ENCODE measurements at regions not wholly inside any gene's neighbourhood (a gene's known extent, or its start where the extent isn't known, plus 50 kb on each side); places are given as distances from the start of the nearest gene placed in this dataset.

DNA sequence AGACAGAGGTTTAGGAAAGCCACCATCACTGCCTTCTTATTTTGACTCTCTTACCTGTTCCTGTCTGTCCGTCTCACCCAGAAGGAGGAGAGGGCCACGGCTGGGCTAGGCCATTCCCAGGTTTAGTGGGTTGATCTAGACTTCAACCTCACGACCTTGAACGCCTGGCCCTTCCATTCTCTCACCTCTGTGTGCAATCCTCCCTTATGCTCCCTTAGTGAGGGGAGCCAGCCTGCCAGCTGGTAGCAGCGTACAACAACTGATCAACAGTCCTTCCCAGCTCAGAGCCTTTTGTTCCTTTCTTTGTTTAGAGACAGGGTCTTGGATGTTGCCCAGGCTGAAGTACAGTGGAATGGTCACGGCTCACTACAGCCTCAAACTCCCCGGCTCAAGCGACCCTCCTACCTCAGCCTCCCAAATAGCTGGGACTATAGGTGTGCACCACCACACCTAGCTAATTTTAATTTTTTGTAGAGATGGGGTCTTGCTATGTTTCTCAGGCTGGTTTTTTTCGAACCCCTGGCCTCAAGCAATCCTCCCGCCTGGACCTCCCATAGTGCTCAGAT is 123.9 kb downstream of the ZNF664 start:
- H3K27ac Mint-ChIP-seq (ENCODE audit: unreplicated experiment), result no peak overlapping the region
- no peaks in the 10 kb centered on the region for H3K9me3 Mint-ChIP-seq (ENCODE audit: unreplicated experiment)
- H3K36me3 Mint-ChIP-seq (ENCODE audit: low read depth, unreplicated experiment), result peaks cover 14% of the 10 kb centered on the region
- H3K4me1 Mint-ChIP-seq (ENCODE audit: unreplicated experiment), result peaks cover 5% of the 10 kb centered on the region
- peak overlapping the region; percentile 22 for H3K4me3 Mint-ChIP-seq (ENCODE audit: unreplicated experiment)
- peaks cover 5% of the 10 kb centered on the region for H3K27me3 Mint-ChIP-seq (ENCODE audit: unreplicated experiment)
- DNase-seq (ENCODE audit: low spot score), result no peak
- TF ChIP-seq CTCF (IDR thresholded peaks at IDR 0.05; ENCODE audit: unreplicated experiment), result no peak

- H3K27ac Mint-ChIP-seq (ENCODE audit: unreplicated experiment), result no peak overlapping the region
- peaks cover 5% of the 10 kb centered on the region for H3K27me3 Mint-ChIP-seq (ENCODE audit: unreplicated experiment)
- peaks cover 14% of the 10 kb centered on the region for H3K36me3 Mint-ChIP-seq (ENCODE audit: low read depth, unreplicated experiment)
- no peaks in the 10 kb centered on the region for H3K9me3 Mint-ChIP-seq (ENCODE audit: unreplicated experiment)
- H3K4me3 Mint-ChIP-seq (ENCODE audit: unreplicated experiment), result no peak overlapping the region
- peaks cover 5% of the 10 kb centered on the region for H3K4me1 Mint-ChIP-seq (ENCODE audit: unreplicated experiment)
- TF ChIP-seq CTCF (IDR thresholded peaks at IDR 0.05; ENCODE audit: unreplicated experiment), result no peak
- DNase-seq (ENCODE audit: low spot score), result no peak
These were observed 124.7 kb downstream of the ZNF664 start for GRCh38 chr12:124097701-124098100.

GRCh38 chr12:124098101-124098757 is 125.2 kb downstream of the ZNF664 start:
- Mint-ChIP-seq H3K27me3 (ENCODE audit: unreplicated experiment) (peaks cover 5% of the 10 kb centered on the region), H3K4me1 (ENCODE audit: unreplicated experiment) (peaks cover 5% of the 10 kb centered on the region), H3K36me3 (ENCODE audit: low read depth, unreplicated experiment) (peaks cover 14% of the 10 kb centered on the region), H3K9me3 (ENCODE audit: unreplicated experiment) (no peaks in the 10 kb centered on the region), H3K4me3 (ENCODE audit: unreplicated experiment) (no peak overlapping the region), H3K27ac (ENCODE audit: unreplicated experiment) (no peak overlapping the region)
- DNase-seq (ENCODE audit: low spot score), result no peak
- TF ChIP-seq CTCF (IDR thresholded peaks at IDR 0.05; ENCODE audit: unreplicated experiment), result no peak

DNA sequence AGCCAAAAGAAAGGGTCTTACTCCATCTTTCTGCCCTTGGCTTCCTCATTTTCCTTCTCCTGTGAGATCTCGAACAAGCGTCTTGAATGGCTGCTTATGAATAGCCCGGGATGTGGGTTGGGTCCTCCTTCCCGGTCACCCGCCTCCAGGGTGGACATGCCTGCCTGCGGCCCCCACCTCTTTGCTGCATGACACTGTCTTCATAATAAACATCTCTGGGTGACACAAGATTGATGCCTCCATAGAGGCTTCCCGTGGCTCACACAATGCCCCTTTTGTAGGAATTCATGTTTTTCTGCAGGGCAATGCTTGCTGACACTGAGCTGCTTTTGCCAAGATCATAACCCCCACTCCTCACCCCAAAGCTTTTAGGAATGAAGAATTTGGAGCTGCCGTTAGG is 125.9 kb downstream of the ZNF664 start:
- peaks cover 5% of the 10 kb centered on the region for H3K4me1 Mint-ChIP-seq (ENCODE audit: unreplicated experiment)
- no peak for DNase-seq (ENCODE audit: low spot score)
- peaks cover 14% of the 10 kb centered on the region for H3K36me3 Mint-ChIP-seq (ENCODE audit: low read depth, unreplicated experiment)
- no peak overlapping the region for H3K27ac Mint-ChIP-seq (ENCODE audit: unreplicated experiment)
- H3K9me3 Mint-ChIP-seq (ENCODE audit: unreplicated experiment), result no peaks in the 10 kb centered on the region
- no peak overlapping the region for H3K4me3 Mint-ChIP-seq (ENCODE audit: unreplicated experiment)
- peaks cover 5% of the 10 kb centered on the region for H3K27me3 Mint-ChIP-seq (ENCODE audit: unreplicated experiment)
- no peak for TF ChIP-seq CTCF (IDR thresholded peaks at IDR 0.05; ENCODE audit: unreplicated experiment)

DNA sequence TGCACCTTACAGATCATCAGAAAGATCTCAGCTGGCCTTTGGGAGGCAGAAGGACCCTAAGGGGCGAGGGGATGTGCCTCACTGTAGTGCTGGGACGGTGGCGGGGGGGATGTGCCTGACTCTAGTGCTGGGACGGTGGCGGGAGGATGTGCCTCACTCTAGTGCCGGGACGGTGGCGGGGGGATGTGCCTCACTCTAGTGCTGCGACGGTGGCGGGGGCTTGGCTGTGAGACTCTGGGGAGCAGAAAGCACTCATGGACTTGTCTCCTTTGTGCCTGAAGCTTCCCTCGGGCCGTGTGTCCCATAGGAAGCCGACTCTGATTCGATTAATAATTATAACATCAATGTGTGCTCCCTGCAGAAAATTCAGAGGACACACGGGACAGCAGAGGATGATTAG is 126.6 kb downstream of the ZNF664 start:
- H3K4me3 Mint-ChIP-seq (ENCODE audit: unreplicated experiment), result no peak overlapping the region

More for the DNA sequence above, 126.6 kb downstream of the ZNF664 start:
- peaks cover 5% of the 10 kb centered on the region for H3K4me1 Mint-ChIP-seq (ENCODE audit: unreplicated experiment)
- no peak for DNase-seq (ENCODE audit: low spot score)
- H3K36me3 Mint-ChIP-seq (ENCODE audit: low read depth, unreplicated experiment), result peaks cover 14% of the 10 kb centered on the region
- H3K27me3 Mint-ChIP-seq (ENCODE audit: unreplicated experiment), result peaks cover 5% of the 10 kb centered on the region
- no peak for TF ChIP-seq CTCF (IDR thresholded peaks at IDR 0.05; ENCODE audit: unreplicated experiment)
- no peaks in the 10 kb centered on the region for H3K9me3 Mint-ChIP-seq (ENCODE audit: unreplicated experiment)
- H3K27ac Mint-ChIP-seq (ENCODE audit: unreplicated experiment), result no peak overlapping the region

All from endothelial cell (in vitro differentiated cells).